Esophagus (tissue), 2 donors: ENCODE measurements at regions not wholly inside any gene's neighbourhood (a gene's known extent, or its start where the extent isn't known, plus 50 kb on each side); places are given as distances from the start of the nearest gene placed in this dataset.
"Not testable (repeated sequence)": the region's sequence is repeated elsewhere in the genome, so short reads cannot be mapped to it uniquely, and the experiment has no call there.

Source experiments
- H3K27ac ChIP-seq, 2 donors: one replicate each; pipeline ENCODE4 v1.5.1; 2013; ENCODE audit warnings: low read depth in 2 of 2, mild to moderate bottlenecking in 2 of 2, inconsistent platforms in 1 of 2, low read length in 1 of 2, moderate library complexity in 1 of 2
- H3K27me3 ChIP-seq, 2 donors: one replicate each; pipeline ENCODE4 v1.6.1; 2013; ENCODE audit warnings: low read length in 2 of 2, control low read depth in 1 of 2, mild to moderate bottlenecking in 1 of 2; ENCODE audit not compliant: insufficient read depth in 2 of 2, control insufficient read depth in 1 of 2
- H3K36me3 ChIP-seq, 2 donors: one replicate each; pipeline ENCODE4 v1.6.1; 2013; ENCODE audit warnings: low read length in 1 of 2; ENCODE audit not compliant: control insufficient read depth in 2 of 2, insufficient read depth in 2 of 2
- H3K4me1 ChIP-seq, 2 donors: one replicate each; pipeline ENCODE4 v1.6.1; 2013; ENCODE audit warnings: low read length in 1 of 2; ENCODE audit not compliant: control insufficient read depth in 2 of 2, insufficient read depth in 2 of 2
- H3K4me3 ChIP-seq, 2 donors: one replicate each; pipeline ENCODE4 v1.5.1; 2013; ENCODE audit warnings: low read length in 2 of 2, mild to moderate bottlenecking in 2 of 2, low read depth in 1 of 2, moderate library complexity in 1 of 2
- H3K9me3 ChIP-seq, 2 donors: one replicate each; pipeline ENCODE4 v1.6.1; 2013; ENCODE audit warnings: mild to moderate bottlenecking in 2 of 2, low read depth in 1 of 2, low read length in 1 of 2, moderate library complexity in 1 of 2; ENCODE audit not compliant: control insufficient read depth in 2 of 2, insufficient read depth in 1 of 2
- WGBS, 2 donors: extraction: QIAGEN DNeasy Blood & Tissue Kit; methylation state at CpG; one replicate each; pipeline ENCODE4 v1.1.7; 2013; 5-methylcytosine and 5-hydroxymethylcytosine counted together
- donor health status: healthy with polysubstance abuse.
- donor health status: Bipolar disorder and iron deficiency.

DNA sequence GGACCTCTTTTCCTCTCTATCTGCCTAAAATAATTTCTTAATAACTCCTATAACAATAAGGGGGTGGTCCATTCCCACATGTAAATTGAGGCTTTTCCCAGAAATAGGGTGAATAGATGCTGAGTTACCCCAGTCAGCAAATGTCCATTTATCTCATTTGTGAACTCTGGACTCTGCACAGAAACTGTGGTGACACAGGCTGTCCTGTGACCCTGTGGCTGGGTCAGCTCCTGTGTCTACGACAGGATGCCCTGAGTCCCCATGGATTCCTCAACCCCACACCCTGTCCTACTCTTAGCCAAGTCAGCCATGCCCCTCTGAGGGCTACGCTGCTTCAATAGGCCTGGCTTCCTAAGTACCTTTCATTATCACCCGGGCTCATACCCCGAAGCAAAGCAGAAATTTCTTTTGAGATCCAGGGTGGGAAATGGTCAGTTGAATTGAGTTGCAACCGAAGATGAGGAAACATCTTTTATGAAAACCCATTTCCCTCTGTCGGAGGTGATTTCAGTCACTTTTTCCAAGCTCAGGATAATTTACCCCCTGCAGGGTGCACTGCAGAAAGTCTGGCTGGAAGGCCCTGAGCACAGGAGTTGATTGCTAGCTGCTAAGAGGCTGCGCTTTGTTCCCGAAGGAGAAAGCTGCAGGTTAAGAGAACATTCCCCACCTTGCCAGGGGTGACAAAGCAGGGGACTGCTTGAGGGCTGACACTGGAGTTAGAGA, 89.5 kb upstream of the PRSS12 start:
- H3K36me3 ChIP-seq, H3K27me3 ChIP-seq, H3K27ac ChIP-seq, H3K4me3 ChIP-seq, H3K9me3 ChIP-seq, H3K4me1 ChIP-seq: not testable (repeated sequence)
- 77 to 80% methylated on average over 8 of the region's 8 CpGs for WGBS, 2 donors

- H3K4me3 ChIP-seq, H3K27ac ChIP-seq, H3K27me3 ChIP-seq, H3K9me3 ChIP-seq, H3K36me3 ChIP-seq, H3K4me1 ChIP-seq: not testable (repeated sequence)
- 82 to 97% methylated on average over 2 to 3 of the region's 3 CpGs for WGBS, 2 donors
Observed at GRCh38 chr4:118447397-118447796, 94.6 kb upstream of the PRSS12 start.

GRCh38 chr4:118454857-118455256, 102.1 kb upstream of the PRSS12 start:
- H3K9me3 ChIP-seq, H3K4me1 ChIP-seq, H3K4me3 ChIP-seq, H3K27me3 ChIP-seq, H3K27ac ChIP-seq, H3K36me3 ChIP-seq: not testable (repeated sequence)
- WGBS, 2 donors, result 33 to 43% methylated on average over 1 of the region's 1 CpG

GRCh38 chr4:118461435-118461834, 108.6 kb upstream of the PRSS12 start:
- H3K27me3 ChIP-seq, H3K36me3 ChIP-seq, H3K4me3 ChIP-seq, H3K9me3 ChIP-seq, H3K4me1 ChIP-seq, H3K27ac ChIP-seq: not testable (repeated sequence)
- WGBS, 2 donors, result 71 to 77% methylated on average over 5 of the region's 5 CpGs

DNA sequence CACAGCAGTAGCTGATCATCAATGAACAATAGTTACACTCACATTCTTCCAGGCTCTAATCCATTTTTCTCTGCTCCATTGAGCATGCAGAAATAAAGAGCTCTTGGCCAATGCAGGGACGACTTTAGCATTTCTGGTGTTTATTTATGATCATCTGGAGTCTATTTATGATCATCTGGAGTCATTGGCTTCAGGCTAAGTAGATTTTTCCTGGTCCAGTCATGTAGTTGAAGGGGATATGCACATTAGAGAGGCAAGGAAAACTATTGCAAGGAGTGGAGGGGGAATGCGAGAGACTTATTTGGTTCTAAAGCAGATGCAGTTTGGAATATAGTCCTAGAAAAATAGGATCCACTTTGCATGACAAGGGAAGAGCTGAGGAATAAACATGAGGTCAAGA, 113.0 kb upstream of the PRSS12 start:
- 42 to 43% methylated on average over 2 of the region's 2 CpGs for WGBS, 2 donors

DNA sequence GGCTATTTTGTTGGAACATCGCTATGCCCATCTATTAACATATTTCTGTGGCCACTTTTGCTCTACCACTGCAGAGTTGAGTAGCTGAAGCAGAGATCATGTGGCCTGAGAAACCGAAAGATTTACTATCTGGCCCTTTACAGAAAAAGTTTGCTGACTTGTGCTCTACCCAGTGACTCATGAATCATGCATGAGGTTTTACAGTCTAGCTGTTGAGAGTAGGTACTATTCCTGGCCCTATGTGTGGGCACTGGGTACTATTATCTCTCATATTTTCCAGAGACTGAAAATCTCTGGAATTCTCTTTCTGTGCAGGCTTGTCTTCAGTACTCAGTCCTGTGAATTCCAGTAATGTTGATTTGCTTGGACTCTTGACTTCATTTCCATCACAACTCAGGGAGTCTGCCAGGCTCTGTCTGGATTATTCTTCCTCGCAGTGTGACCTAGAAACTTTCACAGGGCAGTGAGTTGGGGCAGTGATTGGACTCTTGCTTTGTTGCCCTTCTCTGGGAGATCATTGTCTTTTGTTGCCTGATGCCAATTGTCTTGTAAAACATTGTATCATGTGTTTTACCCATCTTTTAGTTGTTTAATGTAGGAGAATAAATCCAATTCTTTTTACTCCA, 121.3 kb upstream of the PRSS12 start:
- H3K4me1 ChIP-seq, H3K27ac ChIP-seq, H3K36me3 ChIP-seq, H3K4me3 ChIP-seq, H3K9me3 ChIP-seq, H3K27me3 ChIP-seq: not testable (repeated sequence)
- WGBS, 2 donors, result 81 to 88% methylated on average over 3 of the region's 3 CpGs

More for the DNA sequence above, 113.0 kb upstream of the PRSS12 start:
- not testable (repeated sequence) for H3K27ac ChIP-seq, H3K9me3 ChIP-seq, H3K36me3 ChIP-seq, H3K4me1 ChIP-seq, H3K4me3 ChIP-seq, H3K27me3 ChIP-seq

- not testable (repeated sequence) for H3K9me3 ChIP-seq, H3K27ac ChIP-seq, H3K4me3 ChIP-seq, H3K36me3 ChIP-seq, H3K4me1 ChIP-seq, H3K27me3 ChIP-seq
Observed at GRCh38 chr4:118474771-118475170, 122.0 kb upstream of the PRSS12 start.

GRCh38 chr4:118475901-118476300, 123.1 kb upstream of the PRSS12 start:
- not testable (repeated sequence) for H3K27ac ChIP-seq, H3K36me3 ChIP-seq, H3K4me1 ChIP-seq, H3K9me3 ChIP-seq, H3K4me3 ChIP-seq, H3K27me3 ChIP-seq
- WGBS, 2 donors, result 79 to 83% methylated on average over 3 of the region's 3 CpGs

DNA sequence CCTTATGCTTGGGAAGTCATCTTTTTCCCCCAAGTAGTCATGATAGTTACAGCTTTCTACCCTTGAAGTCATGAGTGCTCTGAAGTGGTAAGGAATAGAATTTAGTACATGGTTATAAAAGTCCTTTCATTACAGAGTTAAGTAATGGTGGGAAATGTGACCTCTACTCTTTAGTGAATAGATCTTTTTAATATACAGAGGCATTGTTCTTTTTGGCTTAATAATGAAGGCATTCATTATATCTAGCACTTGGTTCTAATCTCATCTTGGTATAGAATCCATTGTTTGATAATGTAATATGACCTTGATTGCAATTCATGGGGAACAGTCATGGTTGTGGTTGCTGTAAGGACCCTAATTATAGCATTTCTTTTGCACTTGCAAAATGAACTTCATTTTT, 125.0 kb upstream of the PRSS12 start:
- H3K27me3 ChIP-seq, H3K4me1 ChIP-seq, H3K9me3 ChIP-seq, H3K4me3 ChIP-seq, H3K27ac ChIP-seq, H3K36me3 ChIP-seq: not testable (repeated sequence)

DNA sequence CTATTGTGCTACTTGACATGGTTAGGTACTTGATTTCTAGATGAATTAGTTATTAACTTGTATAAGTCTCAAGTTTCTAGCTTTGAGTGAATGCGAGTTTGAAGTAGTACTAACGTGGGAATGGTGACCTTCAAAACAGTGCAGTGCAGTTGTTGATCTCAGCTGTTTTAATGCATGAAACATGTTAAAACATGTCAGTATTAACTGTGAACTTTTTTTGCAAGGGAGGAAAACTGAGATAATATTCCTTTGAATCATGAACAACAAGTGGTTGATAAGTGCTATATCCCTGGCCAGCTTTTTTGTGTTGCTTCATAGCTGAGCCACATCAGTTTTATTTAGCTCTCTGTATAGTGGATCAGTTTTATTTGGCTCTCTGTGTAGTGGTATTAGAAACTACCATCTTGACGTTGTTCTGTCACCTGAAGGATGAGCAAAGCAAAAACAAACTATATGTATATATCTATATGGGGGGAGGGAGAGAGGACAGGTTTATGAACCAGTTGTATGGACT, 133.1 kb upstream of the PRSS12 start:
- not testable (repeated sequence) for H3K9me3 ChIP-seq
- 41 to 45% methylated on average over 2 of the region's 3 CpGs for WGBS, 2 donors

More for the DNA sequence above, 133.1 kb upstream of the PRSS12 start:
- H3K27me3 ChIP-seq, H3K4me1 ChIP-seq, H3K36me3 ChIP-seq, H3K4me3 ChIP-seq, H3K27ac ChIP-seq: not testable (repeated sequence)
